SJSA1 (cell line): ENCODE measurements at regions not wholly inside any gene's neighbourhood (a gene's known extent, or its start where the extent isn't known, plus 50 kb on each side); places are given as distances from the start of the nearest gene placed in this dataset.
"Not testable (repeated sequence)": the region's sequence is repeated elsewhere in the genome, so short reads cannot be mapped to it uniquely, and the experiment has no call there.

Experiments used
- DNase-seq, 2 experiments: peaks; one replicate each; pipeline ENCODE4 v3.0.0-alpha.2; 2015 to 2020; ENCODE audit warnings: low spot score in 2 of 2, low read depth in 1 of 2
- H3K27ac ChIP-seq: fragments of 250-450 bp; sonication (Bioruptor Pico); 2 replicates; pipeline ENCODE4 v1.5.1; 2020; ENCODE audit warnings: mild to moderate bottlenecking, moderate library complexity
- H3K27me3 ChIP-seq: fragments of 250-450 bp; sonication (Bioruptor Pico); replicated peaks from 2 replicates; pipeline ENCODE4 v1.5.1; 2020; ENCODE audit warnings: mild to moderate bottlenecking, moderate library complexity
- H3K36me3 ChIP-seq: fragments of 250-450 bp; sonication (Bioruptor Pico); 2 replicates; pipeline ENCODE4 v1.5.1; 2020; ENCODE audit warnings: mild to moderate bottlenecking
- H3K4me1 ChIP-seq: fragments of 250-450 bp; sonication (Bioruptor Pico); replicated peaks from 2 replicates; pipeline ENCODE4 v1.6.1; 2021; ENCODE audit warnings: mild to moderate bottlenecking
- H3K4me3 ChIP-seq: fragments of 250-450 bp; sonication (Bioruptor Pico); 2 replicates; pipeline ENCODE4 v1.5.1; 2020; ENCODE audit warnings: mild to moderate bottlenecking
- H3K9me3 ChIP-seq: fragments of 250-450 bp; sonication (Bioruptor Pico); replicated peaks from 2 replicates; pipeline ENCODE4 v1.5.1; 2020; ENCODE audit warnings: mild to moderate bottlenecking

- Histone ChIP-seq H3K36me3 (no peaks in the 10 kb centered on the region), H3K4me3 (no peak overlapping the region), H3K27me3 (no peaks in the 10 kb centered on the region), H3K9me3 (no peaks in the 10 kb centered on the region), H3K4me1 (peaks cover 5% of the 10 kb centered on the region; the same call in 1 of the 2 replicates), H3K27ac (no peak overlapping the region)
- DNase-seq = no peak
These were observed 64.2 kb upstream of the LCTL start for GRCh38 chr15:66629817-66630576.

GRCh38 chr15:66630801-66631351 lies 65.1 kb upstream of the LCTL start:
- Histone ChIP-seq H3K4me3 (no peak overlapping the region), H3K27me3 (no peaks in the 10 kb centered on the region), H3K4me1 (peaks cover 1% of the 10 kb centered on the region; the same call in 1 of the 2 replicates), H3K36me3 (no peaks in the 10 kb centered on the region), H3K27ac (no peak overlapping the region), H3K9me3 (no peaks in the 10 kb centered on the region)
- DNase-seq = no peak

GRCh38 chr15:66631616-66632263 lies 65.9 kb upstream of the LCTL start:
- no peak overlapping the region for H3K4me3 ChIP-seq
- H3K9me3 ChIP-seq = no peaks in the 10 kb centered on the region
- H3K36me3 ChIP-seq = no peaks in the 10 kb centered on the region
- no peak overlapping the region for H3K27ac ChIP-seq
- H3K27me3 ChIP-seq = no peaks in the 10 kb centered on the region
- no peak for DNase-seq
- H3K4me1 ChIP-seq = no peaks in the 10 kb centered on the region

GRCh38 chr15:66633041-66633937 lies 67.5 kb upstream of the LCTL start:
- Histone ChIP-seq H3K27me3 (no peaks in the 10 kb centered on the region), H3K4me3 (no peak overlapping the region), H3K4me1 (no peaks in the 10 kb centered on the region), H3K27ac (no peak overlapping the region), H3K9me3 (no peaks in the 10 kb centered on the region), H3K36me3 (no peaks in the 10 kb centered on the region)
- DNase-seq = no peak

GRCh38 chr15:66633938-66634250 lies 68.1 kb upstream of the LCTL start:
- Histone ChIP-seq H3K27ac (no peak overlapping the region), H3K4me3 (no peak overlapping the region), H3K4me1 (no peaks in the 10 kb centered on the region), H3K36me3 (no peaks in the 10 kb centered on the region), H3K27me3 (no peaks in the 10 kb centered on the region), H3K9me3 (no peaks in the 10 kb centered on the region)
- DNase-seq = no peak

- DNase-seq = no peak
These were observed 67.5 kb upstream of the SMAD6 start for GRCh38 chr15:66634540-66634939.

GRCh38 chr15:66635006-66635405 lies 67.0 kb upstream of the SMAD6 start:
- no peak overlapping the region for H3K27ac ChIP-seq
- H3K36me3 ChIP-seq = no peaks in the 10 kb centered on the region
- no peaks in the 10 kb centered on the region for H3K9me3 ChIP-seq
- no peaks in the 10 kb centered on the region for H3K27me3 ChIP-seq
- no peak for DNase-seq
- no peak overlapping the region for H3K4me3 ChIP-seq
- H3K4me1 ChIP-seq = no peaks in the 10 kb centered on the region

More at GRCh38 chr15:66634540-66634939, 67.5 kb upstream of the SMAD6 start:
- Histone ChIP-seq H3K9me3 (no peaks in the 10 kb centered on the region), H3K4me3 (no peak overlapping the region), H3K27me3 (no peaks in the 10 kb centered on the region), H3K36me3 (no peaks in the 10 kb centered on the region), H3K4me1 (no peaks in the 10 kb centered on the region), H3K27ac (no peak overlapping the region)

- H3K27me3 ChIP-seq = no peaks in the 10 kb centered on the region
- H3K4me1 ChIP-seq = no peaks in the 10 kb centered on the region
- H3K4me3 ChIP-seq = no peak overlapping the region
- H3K9me3 ChIP-seq = no peaks in the 10 kb centered on the region
- H3K27ac ChIP-seq = no peak overlapping the region
- DNase-seq = no peak
- H3K36me3 ChIP-seq = no peaks in the 10 kb centered on the region
These were observed 66.2 kb upstream of the SMAD6 start for GRCh38 chr15:66635817-66636216.

GRCh38 chr15:66637044-66637443 lies 65.0 kb upstream of the SMAD6 start:
- not testable (repeated sequence) for H3K4me3 ChIP-seq, H3K9me3 ChIP-seq, H3K27me3 ChIP-seq, H3K4me1 ChIP-seq, H3K36me3 ChIP-seq, DNase-seq, H3K27ac ChIP-seq

GRCh38 chr15:66638377-66638776 lies 63.7 kb upstream of the SMAD6 start:
- no peak overlapping the region for H3K4me3 ChIP-seq
- H3K9me3 ChIP-seq = no peaks in the 10 kb centered on the region
- no peak for DNase-seq
- no peaks in the 10 kb centered on the region for H3K4me1 ChIP-seq
- H3K27me3 ChIP-seq = no peaks in the 10 kb centered on the region
- no peaks in the 10 kb centered on the region for H3K36me3 ChIP-seq
- H3K27ac ChIP-seq = no peak overlapping the region

GRCh38 chr15:66641485-66642315 lies 60.3 kb upstream of the SMAD6 start:
- Histone ChIP-seq H3K4me3 (no peak overlapping the region), H3K9me3 (no peaks in the 10 kb centered on the region), H3K36me3 (no peaks in the 10 kb centered on the region), H3K27me3 (no peaks in the 10 kb centered on the region), H3K4me1 (peaks cover 8% of the 10 kb centered on the region), H3K27ac (no peak overlapping the region)
- DNase-seq = no peak

GRCh38 chr15:66642514-66642913 lies 59.5 kb upstream of the SMAD6 start:
- Histone ChIP-seq H3K27me3 (no peaks in the 10 kb centered on the region), H3K9me3 (no peaks in the 10 kb centered on the region), H3K27ac (no peak overlapping the region), H3K36me3 (no peaks in the 10 kb centered on the region), H3K4me3 (no peak overlapping the region), H3K4me1 (peaks cover 8% of the 10 kb centered on the region)
- DNase-seq = no peak

GRCh38 chr15:66643033-66643432 lies 59.0 kb upstream of the SMAD6 start:
- H3K36me3 ChIP-seq = no peaks in the 10 kb centered on the region
- H3K27me3 ChIP-seq = no peaks in the 10 kb centered on the region
- peaks cover 8% of the 10 kb centered on the region for H3K4me1 ChIP-seq
- H3K9me3 ChIP-seq = no peaks in the 10 kb centered on the region
- no peak overlapping the region for H3K4me3 ChIP-seq
- no peak overlapping the region for H3K27ac ChIP-seq
- no peak for DNase-seq
